ENCODE measurements at regions not wholly inside any gene's neighbourhood (a gene's known extent, or its start where the extent isn't known, plus 50 kb on each side); places are given as distances from the start of the nearest gene placed in this dataset.
"Not testable (repeated sequence)": the region's sequence is repeated elsewhere in the genome, so short reads cannot be mapped to it uniquely, and the experiment has no call there.

GRCh38 chr6:166846446-166847142 lies 109.8 kb downstream of the RNASET2 start:
- DNase-seq (ENCODE audit: low read depth in 1 of 2, low spot score in 1 of 2), result not testable (repeated sequence)

- DNase-seq (ENCODE audit: low read depth in 1 of 2, low spot score in 1 of 2), result no peak
These were observed 113.7 kb downstream of the RNASET2 start for GRCh38 chr6:166842607-166843006.

GRCh38 chr6:166841216-166841615 lies 115.1 kb downstream of the RNASET2 start:
- DNase-seq (ENCODE audit: low read depth in 1 of 2, low spot score in 1 of 2), result no peak

- no peak for DNase-seq (ENCODE audit: low read depth in 1 of 2, low spot score in 1 of 2)
These were observed 116.8 kb downstream of the RNASET2 start for GRCh38 chr6:166839569-166839968.

GRCh38 chr6:166838987-166839386 lies 117.4 kb downstream of the RNASET2 start:
- no peak for DNase-seq (ENCODE audit: low read depth in 1 of 2, low spot score in 1 of 2)

- DNase-seq (ENCODE audit: low read depth in 1 of 2, low spot score in 1 of 2), result no peak
These were observed 119.3 kb downstream of the RNASET2 start for GRCh38 chr6:166836785-166837718.

GRCh38 chr6:166834049-166834448 lies 122.3 kb downstream of the RNASET2 start:
- no peak for DNase-seq (ENCODE audit: low read depth in 1 of 2, low spot score in 1 of 2)

- no peak for DNase-seq (ENCODE audit: low read depth in 1 of 2, low spot score in 1 of 2)
These were observed 125.4 kb downstream of the RNASET2 start for GRCh38 chr6:166830891-166831363.

GRCh38 chr6:166830185-166830890 lies 126.0 kb downstream of the RNASET2 start:
- DNase-seq (ENCODE audit: low read depth in 1 of 2, low spot score in 1 of 2), result no peak

GRCh38 chr6:166826264-166826663 lies 130.1 kb downstream of the RNASET2 start:
- no peak for DNase-seq (ENCODE audit: low read depth in 1 of 2, low spot score in 1 of 2)

GRCh38 chr6:166825553-166826145 lies 130.7 kb downstream of the RNASET2 start:
- DNase-seq (ENCODE audit: low read depth in 1 of 2, low spot score in 1 of 2), result no peak

GRCh38 chr6:166824880-166825250 lies 131.5 kb downstream of the RNASET2 start:
- no peak for DNase-seq (ENCODE audit: low read depth in 1 of 2, low spot score in 1 of 2)

GRCh38 chr6:166824146-166824879 lies 132.0 kb downstream of the RNASET2 start:
- DNase-seq (ENCODE audit: low read depth in 1 of 2, low spot score in 1 of 2), result no peak

GRCh38 chr6:166822609-166823008 lies 133.7 kb downstream of the RNASET2 start:
- no peak for DNase-seq (ENCODE audit: low read depth in 1 of 2, low spot score in 1 of 2)

GRCh38 chr6:166820483-166820882 lies 135.9 kb downstream of the RNASET2 start:
- no peak for DNase-seq (ENCODE audit: low read depth in 1 of 2, low spot score in 1 of 2)

GRCh38 chr6:166820070-166820469 lies 136.3 kb downstream of the RNASET2 start:
- no peak for DNase-seq (ENCODE audit: low read depth in 1 of 2, low spot score in 1 of 2)

- DNase-seq (ENCODE audit: low read depth in 1 of 2, low spot score in 1 of 2), result no peak
These were observed 140.7 kb downstream of the RNASET2 start for GRCh38 chr6:166815629-166816028.

GRCh38 chr6:166814390-166814789 lies 142.0 kb downstream of the RNASET2 start:
- DNase-seq (ENCODE audit: low read depth in 1 of 2, low spot score in 1 of 2), result no peak

GRCh38 chr6:166813461-166813860 lies 142.9 kb downstream of the RNASET2 start:
- DNase-seq (ENCODE audit: low read depth in 1 of 2, low spot score in 1 of 2), result no peak

- DNase-seq (ENCODE audit: low read depth in 1 of 2, low spot score in 1 of 2), result no peak
These were observed 145.5 kb downstream of the RNASET2 start for GRCh38 chr6:166810864-166811263.

Measured in activated T-helper 1 cell treated with anti-CD3 and anti-CD28 coated beads, Interleukin-2, amount 50 U/mL, for 16 hours (primary cell).